NB4 (cell line): ENCODE measurements at regions not wholly inside any gene's neighbourhood (a gene's known extent, or its start where the extent isn't known, plus 50 kb on each side); places are given as distances from the start of the nearest gene placed in this dataset.
A peak's percentile ranks its signal among the peaks of the same experiment; 100 is the strongest.

Experiments
- DNase-seq: peaks from one replicate; pipeline ENCODE4 v3.0.0; 2010; ENCODE audit warnings: low read depth
- H3K4me3 ChIP-seq: one replicate; pipeline ENCODE4 v1.5.1; 2011; ENCODE audit warnings: mild to moderate bottlenecking, low read depth, low read length, moderate library complexity
- MYC ChIP-seq: IDR thresholded peaks from 2 replicates; pipeline ENCODE4 v1.6.1; 2011; ENCODE audit warnings: low read depth, low read length
- POLR2A ChIP-seq: IDR thresholded peaks from 2 replicates; pipeline ENCODE4 v1.6.1; 2011; ENCODE audit warnings: mild to moderate bottlenecking; ENCODE audit not compliant: insufficient read length; ENCODE audit errors: extremely low read depth
- TF ChIP-seq, protein P1 (sequence below): IDR thresholded peaks from one replicate; pipeline ENCODE4 v1.5.1; 2012; ENCODE audit warnings: low read depth, low read length
- TF ChIP-seq, protein P2 (sequence below): IDR thresholded peaks from 2 replicates; pipeline ENCODE4 v1.6.1; 2011; ENCODE audit warnings: low read depth, low read length

DNA sequence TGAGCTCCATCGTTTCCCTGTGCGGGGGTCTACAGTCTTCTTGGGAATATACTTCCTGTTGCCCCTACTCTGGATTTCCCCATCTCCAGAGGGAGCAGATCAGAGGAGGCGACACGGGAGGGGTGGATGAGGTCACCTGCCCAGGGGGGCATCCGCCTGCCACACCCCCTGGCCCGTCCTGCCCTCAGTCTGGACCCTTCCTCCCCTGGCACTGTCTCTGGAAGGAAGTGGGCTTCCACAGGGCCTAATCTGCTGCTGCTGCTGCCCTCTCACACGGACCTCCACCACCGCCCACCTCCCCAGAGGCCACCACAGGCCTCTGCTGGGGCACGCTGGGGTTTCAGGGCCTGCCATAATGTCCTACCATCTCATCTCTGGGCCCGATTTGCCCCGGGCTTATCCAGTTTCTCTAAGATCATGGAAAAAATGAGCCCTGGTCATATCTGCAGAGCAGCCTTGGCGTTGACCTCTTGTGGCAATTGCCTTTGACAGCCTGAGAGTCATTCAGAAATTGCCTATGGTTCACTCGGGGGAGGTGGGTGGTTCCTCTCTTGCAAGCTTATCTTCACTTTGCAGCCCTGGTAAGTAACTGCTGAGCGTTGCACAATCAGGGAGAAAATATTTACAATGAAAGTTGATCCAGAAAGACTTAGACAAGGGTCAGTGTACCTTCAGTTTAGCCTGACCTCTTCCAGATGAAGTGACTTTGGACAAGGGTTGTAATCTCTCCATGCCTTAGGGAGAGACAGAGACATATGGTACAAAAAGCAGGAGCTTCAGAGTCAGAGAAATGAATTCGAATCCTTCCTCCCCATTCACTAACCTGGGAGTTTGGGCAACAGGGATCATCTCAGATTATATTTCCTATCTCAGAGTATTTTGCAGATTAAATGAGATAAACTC lies 252.4 kb downstream of the TOMM20 start:
- peak; percentile 59 for TF ChIP-seq MYC
- TF ChIP-seq, protein P1, sequence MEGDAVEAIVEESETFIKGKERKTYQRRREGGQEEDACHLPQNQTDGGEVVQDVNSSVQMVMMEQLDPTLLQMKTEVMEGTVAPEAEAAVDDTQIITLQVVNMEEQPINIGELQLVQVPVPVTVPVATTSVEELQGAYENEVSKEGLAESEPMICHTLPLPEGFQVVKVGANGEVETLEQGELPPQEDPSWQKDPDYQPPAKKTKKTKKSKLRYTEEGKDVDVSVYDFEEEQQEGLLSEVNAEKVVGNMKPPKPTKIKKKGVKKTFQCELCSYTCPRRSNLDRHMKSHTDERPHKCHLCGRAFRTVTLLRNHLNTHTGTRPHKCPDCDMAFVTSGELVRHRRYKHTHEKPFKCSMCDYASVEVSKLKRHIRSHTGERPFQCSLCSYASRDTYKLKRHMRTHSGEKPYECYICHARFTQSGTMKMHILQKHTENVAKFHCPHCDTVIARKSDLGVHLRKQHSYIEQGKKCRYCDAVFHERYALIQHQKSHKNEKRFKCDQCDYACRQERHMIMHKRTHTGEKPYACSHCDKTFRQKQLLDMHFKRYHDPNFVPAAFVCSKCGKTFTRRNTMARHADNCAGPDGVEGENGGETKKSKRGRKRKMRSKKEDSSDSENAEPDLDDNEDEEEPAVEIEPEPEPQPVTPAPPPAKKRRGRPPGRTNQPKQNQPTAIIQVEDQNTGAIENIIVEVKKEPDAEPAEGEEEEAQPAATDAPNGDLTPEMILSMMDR, result no peak
- H3K4me3 ChIP-seq, result no peak overlapping the region
- peak; percentile 97 for DNase-seq

DNA sequence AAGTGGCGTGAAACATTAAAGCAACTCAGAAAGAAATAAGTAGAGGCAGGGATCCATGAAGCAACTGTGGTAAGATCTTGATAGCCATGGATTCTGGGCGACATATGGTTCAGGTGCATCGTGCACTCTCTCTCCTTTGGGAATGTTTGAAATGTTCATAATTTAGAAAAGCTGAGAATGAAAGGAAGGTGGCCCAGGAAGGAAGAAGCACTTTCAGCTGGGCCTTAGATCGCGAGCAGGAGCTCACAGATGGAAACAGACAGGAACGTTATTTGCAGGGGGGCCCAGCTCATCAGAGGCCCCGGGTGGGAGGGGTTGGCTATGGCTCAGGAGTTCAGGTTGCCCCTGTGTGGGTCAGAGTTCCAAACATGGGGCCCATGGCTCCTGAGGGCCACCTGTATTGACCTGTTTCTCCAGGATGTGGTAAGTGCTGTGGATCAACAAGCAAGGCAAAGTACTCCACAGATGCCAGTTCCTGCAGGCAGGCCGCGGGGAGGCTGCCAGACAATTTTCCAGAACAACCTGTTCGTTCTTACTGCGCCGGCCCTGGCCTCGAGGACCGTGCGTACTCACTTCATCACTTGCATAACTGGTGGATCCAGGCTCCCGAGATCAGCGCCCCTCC lies 253.2 kb downstream of the TOMM20 start:
- TF ChIP-seq, protein P1, result no peak
- TF ChIP-seq MYC (no peak), POLR2A (no peak)
- TF ChIP-seq, protein P2, sequence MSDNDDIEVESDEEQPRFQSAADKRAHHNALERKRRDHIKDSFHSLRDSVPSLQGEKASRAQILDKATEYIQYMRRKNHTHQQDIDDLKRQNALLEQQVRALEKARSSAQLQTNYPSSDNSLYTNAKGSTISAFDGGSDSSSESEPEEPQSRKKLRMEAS, result no peak
- H3K4me3 ChIP-seq, result no peak overlapping the region
- no peak for DNase-seq

DNA sequence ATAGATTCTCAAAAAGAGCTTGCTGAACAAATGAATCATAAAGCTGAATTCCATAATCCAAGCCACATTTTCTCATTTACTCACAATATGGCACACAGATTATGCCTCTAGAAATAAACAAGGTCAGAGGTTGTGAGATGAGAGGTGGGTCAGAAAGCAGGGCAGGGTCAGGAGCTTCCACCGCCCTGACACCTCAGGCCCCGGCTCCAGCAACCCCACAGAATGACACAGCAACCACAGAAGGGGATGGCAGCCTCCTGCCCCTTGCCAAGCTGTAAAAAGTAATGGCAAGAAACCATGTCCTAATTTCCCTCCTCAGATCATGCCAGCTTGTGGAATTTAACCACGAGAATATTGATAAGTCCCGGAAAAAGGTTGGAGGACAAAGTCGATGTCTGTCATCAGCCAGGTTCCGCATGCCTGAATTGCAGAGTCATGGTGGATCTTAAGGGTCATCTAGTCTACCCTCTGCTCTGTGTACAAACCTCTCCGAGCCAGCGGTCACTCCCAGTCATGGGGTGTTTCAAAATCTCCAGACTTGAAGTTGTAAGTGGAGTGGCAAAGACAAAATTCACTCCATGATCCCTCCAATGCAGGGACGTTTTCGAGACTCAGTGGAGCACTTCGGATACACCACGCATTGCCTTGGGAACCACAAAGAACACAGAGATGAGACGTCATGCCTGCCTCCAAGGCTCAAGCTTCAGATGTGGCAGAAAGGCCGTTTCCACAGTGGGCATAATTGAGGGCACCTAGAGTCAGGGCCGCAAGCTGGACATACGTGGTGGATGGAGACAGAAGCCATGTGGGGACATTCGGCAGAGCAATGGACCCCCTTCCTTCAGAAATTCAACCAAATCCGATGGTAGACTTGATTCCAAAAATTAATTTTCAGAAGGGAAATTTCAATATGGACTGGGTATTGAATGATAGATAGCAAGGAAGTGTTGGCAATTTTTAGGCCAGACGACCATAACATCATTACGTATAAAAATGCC lies 254.0 kb downstream of the TOMM20 start:
- DNase-seq, result peak; percentile 67
- TF ChIP-seq, protein P1, result no peak
- TF ChIP-seq MYC, result no peak
- TF ChIP-seq, protein P2, result no peak
- no peak overlapping the region for H3K4me3 ChIP-seq

DNA sequence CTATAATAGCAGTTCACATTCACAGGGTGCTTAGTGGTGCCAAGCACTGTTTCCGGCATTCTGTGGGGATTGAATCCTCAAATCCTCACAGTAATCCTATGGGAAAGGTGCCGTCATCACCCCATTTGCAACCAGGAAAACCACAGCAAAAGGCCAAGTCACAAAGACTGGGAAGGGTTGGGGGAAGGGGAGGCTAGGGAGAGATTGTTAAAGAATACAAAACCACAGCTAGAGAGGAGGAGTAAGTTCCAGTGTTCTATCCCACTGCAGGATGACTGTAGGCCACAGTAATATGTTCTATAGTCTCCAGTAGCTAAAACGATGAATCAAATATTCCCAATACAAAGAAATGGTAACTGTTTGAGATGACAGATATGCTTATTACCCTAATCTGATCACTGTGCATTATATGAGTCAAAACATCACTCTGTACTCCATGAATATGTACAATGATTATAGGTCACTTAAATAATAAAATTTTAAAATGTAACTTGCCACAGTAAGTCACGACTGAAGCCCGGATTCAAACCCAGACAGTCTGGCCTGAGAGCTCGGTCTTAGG lies 256.8 kb downstream of the TOMM20 start:
- DNase-seq, result no peak
- H3K4me3 ChIP-seq, result no peak overlapping the region
- TF ChIP-seq, protein P2, result no peak
- TF ChIP-seq MYC (no peak), POLR2A (no peak)
- TF ChIP-seq, protein P1, result no peak

DNA sequence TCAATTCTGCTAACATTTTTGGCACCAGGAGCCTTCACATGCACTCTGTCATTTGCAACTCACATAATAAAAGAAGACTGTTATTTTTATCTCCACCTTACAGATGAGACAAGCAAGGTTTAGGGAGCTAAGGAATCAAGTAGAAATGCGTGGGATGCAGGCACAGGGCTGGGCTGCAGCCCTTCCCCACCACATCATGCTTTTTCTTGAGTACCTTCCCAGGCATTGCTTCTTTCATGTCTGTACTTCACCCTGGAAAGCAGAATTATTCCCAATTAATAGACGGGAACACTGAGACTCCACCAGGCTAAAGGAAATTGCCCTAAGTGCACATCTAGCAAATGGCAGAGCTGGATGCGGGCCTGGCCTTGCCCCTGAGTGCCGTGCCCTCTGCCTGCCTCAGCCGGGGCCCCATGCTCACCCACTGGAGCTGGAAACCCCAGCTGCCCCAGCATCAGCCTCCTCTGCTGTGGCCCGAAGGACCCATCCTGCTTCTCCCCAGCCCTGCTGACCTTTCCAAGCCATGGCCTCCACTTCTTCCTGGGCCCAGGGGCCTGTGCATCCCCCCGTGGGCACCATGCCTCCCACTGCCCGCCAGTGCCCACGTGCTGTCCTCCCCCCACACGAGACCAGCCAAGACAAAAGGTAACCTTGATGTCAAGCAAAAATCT lies 257.5 kb downstream of the TOMM20 start:
- TF ChIP-seq POLR2A, result no peak
- TF ChIP-seq, protein P2, result no peak
- TF ChIP-seq MYC, result no peak
- TF ChIP-seq, protein P1, result no peak
- DNase-seq, result no peak
- H3K4me3 ChIP-seq, result no peak overlapping the region
